Liver (tissue), 3 donors: ENCODE measurements at regions not wholly inside any gene's neighbourhood (a gene's known extent, or its start where the extent isn't known, plus 50 kb on each side); places are given as distances from the start of the nearest gene placed in this dataset.

Experiments used
- FOXA2 ChIP-seq: IDR thresholded peaks from 2 replicates; pipeline ENCODE4 v1.6.1; 2016; ENCODE audit warnings: antibody characterized with exemption
- GABPA ChIP-seq, 2 donors: IDR thresholded peaks in 1 of 2; conservative IDR thresholded peaks in 1 of 2; 2 replicates each; pipeline ENCODE4 v1.6.1; 2016; ENCODE audit warnings: antibody characterized with exemption in 2 of 2, mild to moderate bottlenecking in 1 of 2, moderate library complexity in 1 of 2
- HNF4G ChIP-seq: IDR thresholded peaks from 2 replicates; pipeline ENCODE4 v1.6.1; 2016; ENCODE audit warnings: antibody characterized with exemption
- JUND ChIP-seq, 2 donors: IDR thresholded peaks; 2 replicates each; pipeline ENCODE4 v1.6.1; 2016; ENCODE audit warnings: antibody characterized with exemption in 2 of 2
- RAD21 ChIP-seq, 2 donors: IDR thresholded peaks; 2 replicates each; pipeline ENCODE4 v1.6.1; 2016; ENCODE audit warnings: antibody characterized with exemption in 2 of 2, mild to moderate bottlenecking in 2 of 2
- SP1 ChIP-seq: IDR thresholded peaks from 2 replicates; pipeline ENCODE4 v1.6.1; 2018; ENCODE audit warnings: antibody characterized with exemption, mild to moderate bottlenecking
- TAF1 ChIP-seq: conservative IDR thresholded peaks from 2 replicates; pipeline ENCODE4 v1.6.1; 2016; ENCODE audit warnings: antibody characterized with exemption, mild to moderate bottlenecking
- YY1 ChIP-seq: IDR thresholded peaks from 2 replicates; pipeline ENCODE4 v1.6.1; 2016; ENCODE audit warnings: antibody characterized with exemption, mild to moderate bottlenecking
- TF ChIP-seq, protein P1 (sequence below): fragments of 150-350 bp; IDR thresholded peaks from 2 replicates; pipeline ENCODE4 v1.5.1; 2017; ENCODE audit warnings: improper control_type of control experiment, low read depth, low read length; ENCODE audit not compliant: missing input control
- TF ChIP-seq, protein P2 (sequence below): IDR thresholded peaks from 2 replicates; pipeline ENCODE4 v1.6.1; 2016; ENCODE audit warnings: antibody characterized with exemption
- TF ChIP-seq, protein P3 (sequence below): IDR thresholded peaks from 2 replicates; pipeline ENCODE4 v1.6.1; 2016; ENCODE audit warnings: antibody characterized with exemption
- TF ChIP-seq, protein P4 (sequence below): IDR thresholded peaks from 2 replicates; pipeline ENCODE4 v1.6.1; 2016; ENCODE audit warnings: antibody characterized with exemption
- TF ChIP-seq, protein P5 (sequence below): IDR thresholded peaks from 2 replicates; pipeline ENCODE4 v1.6.1; 2016; ENCODE audit warnings: antibody characterized with exemption, mild to moderate bottlenecking
- donor health status: healthy.
- donor health status: healthy.

DNA sequence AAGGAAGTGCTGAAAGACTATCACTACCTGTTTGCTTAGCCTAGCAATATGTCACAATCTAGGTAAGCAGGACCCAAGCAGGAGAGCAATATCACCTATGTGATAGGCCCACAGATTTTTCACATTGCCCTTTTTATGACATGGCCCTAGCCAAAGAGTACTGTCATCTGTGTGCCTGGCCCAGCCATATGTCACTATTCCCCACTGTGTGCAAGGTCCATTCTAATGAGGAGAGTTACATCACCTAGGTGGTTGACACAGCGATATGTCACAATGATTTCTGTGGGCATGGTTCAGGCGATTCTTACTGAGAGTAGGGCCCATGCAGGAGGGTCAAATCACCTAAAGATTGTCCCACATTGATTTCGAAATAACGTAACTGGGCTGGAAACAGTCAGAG is 967.7 kb upstream of the AMELY start:
- no peak for TF ChIP-seq RAD21 (IDR thresholded peaks at IDR 0.05)
- TF ChIP-seq, protein P1, sequence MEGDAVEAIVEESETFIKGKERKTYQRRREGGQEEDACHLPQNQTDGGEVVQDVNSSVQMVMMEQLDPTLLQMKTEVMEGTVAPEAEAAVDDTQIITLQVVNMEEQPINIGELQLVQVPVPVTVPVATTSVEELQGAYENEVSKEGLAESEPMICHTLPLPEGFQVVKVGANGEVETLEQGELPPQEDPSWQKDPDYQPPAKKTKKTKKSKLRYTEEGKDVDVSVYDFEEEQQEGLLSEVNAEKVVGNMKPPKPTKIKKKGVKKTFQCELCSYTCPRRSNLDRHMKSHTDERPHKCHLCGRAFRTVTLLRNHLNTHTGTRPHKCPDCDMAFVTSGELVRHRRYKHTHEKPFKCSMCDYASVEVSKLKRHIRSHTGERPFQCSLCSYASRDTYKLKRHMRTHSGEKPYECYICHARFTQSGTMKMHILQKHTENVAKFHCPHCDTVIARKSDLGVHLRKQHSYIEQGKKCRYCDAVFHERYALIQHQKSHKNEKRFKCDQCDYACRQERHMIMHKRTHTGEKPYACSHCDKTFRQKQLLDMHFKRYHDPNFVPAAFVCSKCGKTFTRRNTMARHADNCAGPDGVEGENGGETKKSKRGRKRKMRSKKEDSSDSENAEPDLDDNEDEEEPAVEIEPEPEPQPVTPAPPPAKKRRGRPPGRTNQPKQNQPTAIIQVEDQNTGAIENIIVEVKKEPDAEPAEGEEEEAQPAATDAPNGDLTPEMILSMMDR: no peak
- no peak for TF ChIP-seq YY1
- TF ChIP-seq, protein P2, sequence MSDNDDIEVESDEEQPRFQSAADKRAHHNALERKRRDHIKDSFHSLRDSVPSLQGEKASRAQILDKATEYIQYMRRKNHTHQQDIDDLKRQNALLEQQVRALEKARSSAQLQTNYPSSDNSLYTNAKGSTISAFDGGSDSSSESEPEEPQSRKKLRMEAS: no peak
- TF ChIP-seq, protein P3, sequence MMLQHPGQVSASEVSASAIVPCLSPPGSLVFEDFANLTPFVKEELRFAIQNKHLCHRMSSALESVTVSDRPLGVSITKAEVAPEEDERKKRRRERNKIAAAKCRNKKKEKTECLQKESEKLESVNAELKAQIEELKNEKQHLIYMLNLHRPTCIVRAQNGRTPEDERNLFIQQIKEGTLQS: no peak
- no peak for TF ChIP-seq SP1
- TF ChIP-seq JUND (IDR thresholded peaks at IDR 0.05): no peak
- TF ChIP-seq TAF1: no peak
- TF ChIP-seq HNF4G: no peak
- no peak for TF ChIP-seq GABPA (IDR thresholded peaks at IDR 0.05 in 1 of 2, conservative IDR thresholded peaks at IDR 0.05 in 1 of 2)
- TF ChIP-seq, protein P4, sequence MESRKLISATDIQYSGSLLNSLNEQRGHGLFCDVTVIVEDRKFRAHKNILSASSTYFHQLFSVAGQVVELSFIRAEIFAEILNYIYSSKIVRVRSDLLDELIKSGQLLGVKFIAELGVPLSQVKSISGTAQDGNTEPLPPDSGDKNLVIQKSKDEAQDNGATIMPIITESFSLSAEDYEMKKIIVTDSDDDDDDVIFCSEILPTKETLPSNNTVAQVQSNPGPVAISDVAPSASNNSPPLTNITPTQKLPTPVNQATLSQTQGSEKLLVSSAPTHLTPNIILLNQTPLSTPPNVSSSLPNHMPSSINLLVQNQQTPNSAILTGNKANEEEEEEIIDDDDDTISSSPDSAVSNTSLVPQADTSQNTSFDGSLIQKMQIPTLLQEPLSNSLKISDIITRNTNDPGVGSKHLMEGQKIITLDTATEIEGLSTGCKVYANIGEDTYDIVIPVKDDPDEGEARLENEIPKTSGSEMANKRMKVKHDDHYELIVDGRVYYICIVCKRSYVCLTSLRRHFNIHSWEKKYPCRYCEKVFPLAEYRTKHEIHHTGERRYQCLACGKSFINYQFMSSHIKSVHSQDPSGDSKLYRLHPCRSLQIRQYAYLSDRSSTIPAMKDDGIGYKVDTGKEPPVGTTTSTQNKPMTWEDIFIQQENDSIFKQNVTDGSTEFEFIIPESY: no peak
- TF ChIP-seq, protein P5, sequence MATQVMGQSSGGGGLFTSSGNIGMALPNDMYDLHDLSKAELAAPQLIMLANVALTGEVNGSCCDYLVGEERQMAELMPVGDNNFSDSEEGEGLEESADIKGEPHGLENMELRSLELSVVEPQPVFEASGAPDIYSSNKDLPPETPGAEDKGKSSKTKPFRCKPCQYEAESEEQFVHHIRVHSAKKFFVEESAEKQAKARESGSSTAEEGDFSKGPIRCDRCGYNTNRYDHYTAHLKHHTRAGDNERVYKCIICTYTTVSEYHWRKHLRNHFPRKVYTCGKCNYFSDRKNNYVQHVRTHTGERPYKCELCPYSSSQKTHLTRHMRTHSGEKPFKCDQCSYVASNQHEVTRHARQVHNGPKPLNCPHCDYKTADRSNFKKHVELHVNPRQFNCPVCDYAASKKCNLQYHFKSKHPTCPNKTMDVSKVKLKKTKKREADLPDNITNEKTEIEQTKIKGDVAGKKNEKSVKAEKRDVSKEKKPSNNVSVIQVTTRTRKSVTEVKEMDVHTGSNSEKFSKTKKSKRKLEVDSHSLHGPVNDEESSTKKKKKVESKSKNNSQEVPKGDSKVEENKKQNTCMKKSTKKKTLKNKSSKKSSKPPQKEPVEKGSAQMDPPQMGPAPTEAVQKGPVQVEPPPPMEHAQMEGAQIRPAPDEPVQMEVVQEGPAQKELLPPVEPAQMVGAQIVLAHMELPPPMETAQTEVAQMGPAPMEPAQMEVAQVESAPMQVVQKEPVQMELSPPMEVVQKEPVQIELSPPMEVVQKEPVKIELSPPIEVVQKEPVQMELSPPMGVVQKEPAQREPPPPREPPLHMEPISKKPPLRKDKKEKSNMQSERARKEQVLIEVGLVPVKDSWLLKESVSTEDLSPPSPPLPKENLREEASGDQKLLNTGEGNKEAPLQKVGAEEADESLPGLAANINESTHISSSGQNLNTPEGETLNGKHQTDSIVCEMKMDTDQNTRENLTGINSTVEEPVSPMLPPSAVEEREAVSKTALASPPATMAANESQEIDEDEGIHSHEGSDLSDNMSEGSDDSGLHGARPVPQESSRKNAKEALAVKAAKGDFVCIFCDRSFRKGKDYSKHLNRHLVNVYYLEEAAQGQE: no peak
- no peak for TF ChIP-seq FOXA2
